Coronary artery (tissue), 2 donors: ENCODE measurements at regions not wholly inside any gene's neighbourhood (a gene's known extent, or its start where the extent isn't known, plus 50 kb on each side); places are given as distances from the start of the nearest gene placed in this dataset.

ENCODE experiments used
- DNase-seq: peaks from one replicate; pipeline ENCODE4 v3.0.0-alpha.2; 2017; ENCODE audit warnings: low spot score
- H3K27ac ChIP-seq, 2 donors: fragments of 200-600 bp; sonication (generic); one replicate each; pipeline ENCODE4 v1.5.1; 2016 to 2019
- H3K4me3 ChIP-seq: fragments of 200-600 bp; sonication (generic); 2 replicates; pipeline ENCODE4 v1.5.1; 2016; ENCODE audit warnings: mild to moderate bottlenecking, moderate library complexity
- TF ChIP-seq, protein P1 (sequence below): fragments of 200-600 bp; sonication (generic); IDR thresholded peaks from one replicate; pipeline ENCODE4 v1.5.1; 2019; ENCODE audit warnings: antibody characterized with exemption

DNA sequence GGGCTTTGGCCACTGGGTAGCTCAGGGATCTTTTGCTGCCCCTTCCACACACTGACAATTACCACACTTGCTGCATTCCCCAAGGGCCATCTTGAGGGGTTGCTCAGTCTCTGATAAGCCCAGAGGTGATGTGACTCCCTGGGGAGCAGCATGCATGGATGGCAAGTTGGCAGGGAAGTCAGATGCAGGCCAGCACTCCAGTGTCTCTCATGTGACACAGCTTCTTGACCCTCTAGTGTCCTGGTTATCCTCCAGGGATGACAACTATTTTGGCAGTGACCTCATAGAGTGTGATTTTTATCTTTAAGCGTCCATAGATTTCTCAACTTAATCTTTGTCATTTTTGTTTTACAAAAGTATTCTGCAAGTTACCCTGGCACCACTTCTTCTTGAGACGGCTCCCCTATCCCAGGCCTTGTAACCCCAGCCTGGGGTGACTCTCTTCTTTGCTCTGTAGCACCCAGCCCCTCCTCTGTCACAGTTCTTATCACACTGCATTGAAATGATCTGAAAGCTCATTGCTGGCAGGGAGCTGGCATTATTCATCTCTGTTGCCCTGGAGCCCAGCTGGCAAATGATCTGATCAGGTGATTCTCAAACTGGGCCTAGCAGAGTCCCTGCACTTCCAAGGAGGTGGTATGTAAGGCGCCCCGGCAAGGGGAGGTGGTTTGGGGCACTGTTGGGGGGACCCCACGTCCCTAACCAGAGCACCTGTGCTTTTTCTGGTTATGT, 72.6 kb downstream of the TENT5C start:
- TF ChIP-seq, protein P1, sequence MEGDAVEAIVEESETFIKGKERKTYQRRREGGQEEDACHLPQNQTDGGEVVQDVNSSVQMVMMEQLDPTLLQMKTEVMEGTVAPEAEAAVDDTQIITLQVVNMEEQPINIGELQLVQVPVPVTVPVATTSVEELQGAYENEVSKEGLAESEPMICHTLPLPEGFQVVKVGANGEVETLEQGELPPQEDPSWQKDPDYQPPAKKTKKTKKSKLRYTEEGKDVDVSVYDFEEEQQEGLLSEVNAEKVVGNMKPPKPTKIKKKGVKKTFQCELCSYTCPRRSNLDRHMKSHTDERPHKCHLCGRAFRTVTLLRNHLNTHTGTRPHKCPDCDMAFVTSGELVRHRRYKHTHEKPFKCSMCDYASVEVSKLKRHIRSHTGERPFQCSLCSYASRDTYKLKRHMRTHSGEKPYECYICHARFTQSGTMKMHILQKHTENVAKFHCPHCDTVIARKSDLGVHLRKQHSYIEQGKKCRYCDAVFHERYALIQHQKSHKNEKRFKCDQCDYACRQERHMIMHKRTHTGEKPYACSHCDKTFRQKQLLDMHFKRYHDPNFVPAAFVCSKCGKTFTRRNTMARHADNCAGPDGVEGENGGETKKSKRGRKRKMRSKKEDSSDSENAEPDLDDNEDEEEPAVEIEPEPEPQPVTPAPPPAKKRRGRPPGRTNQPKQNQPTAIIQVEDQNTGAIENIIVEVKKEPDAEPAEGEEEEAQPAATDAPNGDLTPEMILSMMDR = no peak
- no peak overlapping the region for H3K4me3 ChIP-seq
- peak overlapping the region; percentile 51 to 54 for H3K27ac ChIP-seq
- DNase-seq = no peak

DNA sequence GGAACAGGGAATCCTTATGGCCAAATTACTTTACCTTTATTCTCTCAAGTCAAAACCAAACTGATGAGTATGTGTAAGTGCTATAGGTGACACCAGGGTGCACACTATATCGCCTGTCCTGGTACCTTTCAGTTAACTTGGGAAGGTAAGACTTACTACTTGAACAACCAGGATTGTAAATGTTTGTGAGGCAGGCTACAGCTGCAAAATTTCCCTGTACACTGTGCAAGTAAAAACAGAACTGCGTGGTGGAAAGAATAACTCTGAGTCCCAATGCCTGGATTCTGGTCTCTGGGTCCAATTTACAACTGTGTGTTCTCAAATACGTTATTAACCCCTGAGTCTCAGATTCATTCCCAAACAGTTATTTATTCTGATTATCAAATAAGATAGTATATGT, 73.5 kb downstream of the TENT5C start:
- peak overlapping the region; percentile 54 to 60 for H3K27ac ChIP-seq
- no peak overlapping the region for H3K4me3 ChIP-seq
- TF ChIP-seq, protein P1 = no peak
- no peak for DNase-seq

DNA sequence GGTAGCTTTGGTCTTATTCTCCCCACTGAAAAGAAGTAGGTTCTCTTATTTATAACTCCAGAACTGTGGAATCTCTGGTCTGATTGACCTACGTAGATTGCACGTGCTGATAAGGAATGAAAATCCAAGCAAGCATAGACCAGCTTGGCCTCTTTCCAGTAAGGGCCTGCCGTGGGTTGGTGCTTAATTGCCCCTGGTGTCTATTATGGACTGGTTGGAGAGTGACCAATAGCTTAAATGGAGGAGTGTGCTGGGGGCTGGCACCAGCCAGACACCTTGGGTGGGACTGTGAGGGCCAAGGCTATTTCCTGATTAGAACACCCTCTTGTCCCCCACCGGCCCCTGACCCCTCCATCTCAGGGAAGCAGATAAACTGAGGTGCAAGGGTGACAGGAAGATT, 74.0 kb downstream of the TENT5C start:
- H3K27ac ChIP-seq = peak overlapping the region in 1 of 2 donors; percentile 13
- H3K4me3 ChIP-seq = no peak overlapping the region
- TF ChIP-seq, protein P1 = no peak
- DNase-seq = no peak

DNA sequence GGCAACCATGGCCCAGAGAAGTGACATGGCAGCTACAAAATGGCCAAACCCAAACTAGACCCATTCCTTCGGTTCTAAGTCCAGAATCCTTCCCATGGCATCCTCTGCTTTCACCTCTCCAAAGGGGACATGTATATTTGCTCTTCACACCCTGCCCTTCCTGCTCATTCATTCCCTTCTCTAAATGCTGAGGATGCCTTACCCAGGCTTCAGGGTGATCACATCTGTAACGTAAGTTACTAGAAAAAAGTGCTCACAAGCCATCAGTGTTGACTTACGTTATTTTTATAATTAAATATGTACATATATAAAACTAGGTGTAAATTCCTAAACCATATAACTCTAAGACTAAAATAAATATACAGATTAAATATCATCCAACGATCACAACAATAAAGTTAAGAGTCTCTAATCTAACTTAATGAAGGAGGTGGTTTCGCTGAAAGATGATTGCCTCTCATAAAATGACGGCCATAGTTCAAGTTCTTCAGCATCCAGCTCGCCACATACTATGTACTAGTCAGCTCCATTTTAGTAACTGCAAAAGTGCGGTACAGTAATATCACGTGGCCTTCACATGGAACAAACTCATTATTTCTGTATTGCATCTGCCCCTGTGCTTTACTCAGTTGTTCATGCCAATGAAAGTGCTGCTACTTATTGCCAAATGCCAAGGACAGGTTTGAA, 74.6 kb downstream of the TENT5C start:
- peak overlapping the region; percentile 80 to 83 for H3K27ac ChIP-seq
- no peak overlapping the region for H3K4me3 ChIP-seq
- DNase-seq = no peak
- TF ChIP-seq, protein P1 = no peak

DNA sequence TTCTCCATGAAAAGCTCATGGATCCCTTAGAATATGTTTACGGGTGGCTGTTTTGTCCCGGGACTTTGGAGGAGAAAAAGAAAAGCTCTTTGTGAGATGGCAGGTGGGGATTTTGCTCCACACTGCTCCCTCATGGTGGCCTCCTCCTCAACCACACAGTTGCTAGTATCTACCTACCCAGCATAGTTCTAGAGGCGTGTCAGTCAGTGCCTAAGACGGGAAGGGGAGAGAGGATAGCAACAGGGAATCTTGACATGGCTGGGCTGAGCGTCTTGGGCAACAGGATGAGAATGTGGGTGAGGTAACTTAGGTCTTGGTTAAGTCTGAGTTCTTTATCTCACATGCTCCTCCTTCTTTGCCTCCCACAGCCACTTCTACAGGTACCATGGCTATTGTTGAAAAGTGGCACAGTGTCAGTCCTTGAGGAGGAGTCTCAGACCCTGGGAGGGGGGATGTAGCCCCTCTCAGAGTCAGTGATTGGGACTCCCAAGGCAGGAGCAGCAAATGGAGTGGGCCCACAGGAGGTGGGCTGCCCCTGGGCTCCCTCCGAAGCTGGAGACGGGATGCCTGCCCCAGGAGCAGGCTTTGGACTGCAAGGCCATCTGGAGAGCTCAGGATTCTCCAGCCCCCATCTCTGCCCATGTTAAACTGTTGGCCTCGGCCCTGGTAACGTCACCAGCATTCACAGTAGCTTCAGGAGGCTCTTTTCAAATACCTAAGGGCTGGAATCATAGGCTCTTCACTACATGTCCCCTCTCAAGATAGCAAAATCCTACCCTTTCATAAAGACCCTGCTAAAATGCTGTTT, 75.4 kb downstream of the TENT5C start:
- peak overlapping the region; percentile 63 for H3K4me3 ChIP-seq
- TF ChIP-seq, protein P1 = no peak
- H3K27ac ChIP-seq = peak overlapping the region; percentile 80 to 83
- no peak for DNase-seq

DNA sequence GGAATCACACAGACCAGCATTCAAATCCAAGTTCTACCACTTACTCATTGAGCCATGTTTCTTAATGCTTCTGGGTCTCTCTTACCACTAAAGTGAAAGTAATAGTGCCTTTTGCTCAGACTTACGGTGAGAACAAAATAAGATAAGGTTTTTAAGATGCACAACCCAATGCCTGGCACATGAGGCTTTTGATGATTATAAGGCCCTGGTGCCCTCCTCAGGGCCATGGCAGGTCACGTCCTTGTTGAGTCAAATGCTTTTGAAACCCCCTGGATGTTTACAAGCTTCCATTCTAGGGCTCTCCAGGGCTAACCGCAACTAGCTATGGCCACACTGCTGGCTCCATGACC, 76.0 kb downstream of the TENT5C start:
- no peak for DNase-seq
- Histone ChIP-seq H3K4me3 (peak overlapping the region; percentile 63), H3K27ac (peak overlapping the region; percentile 80 to 83)
- TF ChIP-seq, protein P1 = no peak
